GM15510 (cell line): ENCODE measurements at regions not wholly inside any gene's neighbourhood (a gene's known extent, or its start where the extent isn't known, plus 50 kb on each side); places are given as distances from the start of the nearest gene placed in this dataset.

Experiments used
- POLR2A ChIP-seq: IDR thresholded peaks from 3 replicates; pipeline ENCODE4 v1.6.1; 2011; ENCODE audit warnings: borderline replicate concordance; ENCODE audit not compliant: insufficient read length; ENCODE audit errors: extremely low read depth

DNA sequence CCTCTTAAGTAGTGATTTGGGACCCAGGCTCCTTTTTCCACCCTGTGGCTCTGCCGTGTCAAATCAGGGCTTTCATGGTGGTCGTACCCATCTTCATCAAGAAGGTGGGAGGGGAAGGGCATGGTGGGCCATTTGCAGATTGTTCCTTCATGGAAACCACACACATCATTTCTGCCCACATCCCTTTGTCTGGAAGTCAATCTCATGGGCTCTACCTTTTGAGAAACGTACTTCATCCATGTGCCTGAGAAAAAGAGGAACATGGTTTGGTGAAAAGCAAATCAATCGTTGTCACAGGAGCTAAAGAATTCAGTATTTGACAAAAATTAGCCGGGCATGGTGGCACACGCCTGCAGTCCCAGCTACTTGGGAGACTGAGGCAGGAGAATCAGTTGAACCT lies 233.4 kb downstream of the FOXO1 start:
- TF ChIP-seq POLR2A: no peak

DNA sequence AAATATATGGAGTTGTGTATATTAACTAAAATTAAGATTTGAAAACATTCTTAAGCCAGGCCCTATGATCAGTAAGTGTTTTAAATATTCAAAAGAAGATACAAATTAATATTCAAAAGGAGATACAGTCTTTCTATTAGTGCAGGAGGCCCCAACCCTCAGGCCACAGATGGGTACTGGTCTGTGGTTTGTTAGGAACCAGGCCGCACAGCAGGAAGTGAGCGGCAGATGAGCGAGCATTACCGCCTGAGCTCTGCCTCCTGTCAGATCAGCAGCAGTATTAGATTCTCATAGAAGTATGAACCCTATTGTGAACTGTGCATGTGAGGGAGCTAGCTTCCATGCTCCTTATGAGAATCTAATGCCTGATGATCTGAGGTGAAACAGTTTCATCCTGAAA lies 232.9 kb downstream of the FOXO1 start:
- TF ChIP-seq POLR2A: no peak

DNA sequence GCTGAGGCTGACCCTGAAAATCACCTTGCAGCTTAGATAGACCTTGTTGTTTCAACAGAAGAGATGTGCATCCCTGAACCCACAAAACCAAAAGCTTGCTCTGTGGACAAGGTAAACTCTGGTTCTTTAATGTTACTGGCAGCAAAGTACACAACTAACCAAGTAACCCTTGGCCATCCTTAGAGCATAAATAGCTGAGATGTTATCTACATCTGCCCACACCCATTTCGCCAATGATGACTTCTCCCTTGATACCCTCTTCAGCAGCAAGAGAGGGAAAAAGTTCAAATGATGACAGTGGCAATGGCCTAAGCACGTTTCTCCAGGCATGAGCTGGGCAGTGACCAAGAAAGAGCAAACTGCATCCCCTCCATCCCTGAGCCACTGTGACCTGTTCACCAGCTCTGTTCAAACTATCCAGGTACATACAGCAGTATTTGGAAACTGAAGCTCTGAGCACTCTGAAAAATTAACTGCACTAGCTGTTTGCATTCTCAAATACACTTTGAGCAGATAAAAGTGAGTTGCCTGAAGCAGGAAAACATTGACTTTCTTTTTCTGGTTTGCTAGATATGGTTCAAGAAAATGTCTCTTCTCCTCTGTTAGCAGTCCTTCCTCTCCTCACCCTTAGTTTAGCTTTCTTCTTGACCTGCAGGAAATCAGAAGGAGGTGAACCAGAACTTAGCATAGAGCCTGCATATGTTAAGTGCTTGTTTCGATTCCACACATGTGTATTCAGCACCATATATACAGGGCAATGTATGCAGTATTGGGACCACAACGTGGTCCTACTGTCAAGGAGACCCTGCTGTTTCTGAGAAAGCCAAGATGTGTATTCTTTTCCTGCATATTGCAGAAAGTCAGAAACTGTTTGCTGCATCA lies 231.7 kb downstream of the FOXO1 start:
- TF ChIP-seq POLR2A: no peak

DNA sequence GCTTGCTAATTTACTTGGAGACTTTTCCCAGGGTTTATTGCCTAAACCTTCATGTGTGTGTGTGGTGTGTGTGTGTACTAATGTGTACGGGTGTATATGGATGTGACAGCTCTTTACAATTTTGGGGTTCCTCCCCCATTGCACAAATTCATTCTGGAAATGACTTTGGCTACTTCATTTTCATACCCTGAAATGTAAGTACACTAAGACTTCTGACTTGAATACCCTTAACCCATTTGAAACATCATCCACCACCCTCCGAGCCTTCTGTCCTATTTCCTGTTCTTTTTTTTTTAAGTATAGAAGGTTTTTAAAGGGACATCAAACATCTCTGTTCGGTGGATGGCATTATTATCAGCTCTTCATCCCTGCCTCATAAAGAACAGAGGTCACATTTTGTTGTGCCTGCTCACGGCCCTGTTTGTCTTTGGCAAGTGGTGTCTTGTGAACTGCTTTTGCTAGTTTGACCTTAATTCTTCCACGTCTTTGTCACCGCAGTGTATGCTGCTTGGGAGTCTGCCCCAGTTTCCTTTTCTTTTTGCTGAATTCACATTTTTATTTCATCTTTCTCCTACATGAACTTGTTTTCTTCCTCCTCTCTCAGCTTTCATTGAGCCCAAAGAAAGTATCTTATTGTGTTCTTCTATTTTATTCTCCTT lies 228.3 kb downstream of the FOXO1 start:
- TF ChIP-seq POLR2A: no peak

DNA sequence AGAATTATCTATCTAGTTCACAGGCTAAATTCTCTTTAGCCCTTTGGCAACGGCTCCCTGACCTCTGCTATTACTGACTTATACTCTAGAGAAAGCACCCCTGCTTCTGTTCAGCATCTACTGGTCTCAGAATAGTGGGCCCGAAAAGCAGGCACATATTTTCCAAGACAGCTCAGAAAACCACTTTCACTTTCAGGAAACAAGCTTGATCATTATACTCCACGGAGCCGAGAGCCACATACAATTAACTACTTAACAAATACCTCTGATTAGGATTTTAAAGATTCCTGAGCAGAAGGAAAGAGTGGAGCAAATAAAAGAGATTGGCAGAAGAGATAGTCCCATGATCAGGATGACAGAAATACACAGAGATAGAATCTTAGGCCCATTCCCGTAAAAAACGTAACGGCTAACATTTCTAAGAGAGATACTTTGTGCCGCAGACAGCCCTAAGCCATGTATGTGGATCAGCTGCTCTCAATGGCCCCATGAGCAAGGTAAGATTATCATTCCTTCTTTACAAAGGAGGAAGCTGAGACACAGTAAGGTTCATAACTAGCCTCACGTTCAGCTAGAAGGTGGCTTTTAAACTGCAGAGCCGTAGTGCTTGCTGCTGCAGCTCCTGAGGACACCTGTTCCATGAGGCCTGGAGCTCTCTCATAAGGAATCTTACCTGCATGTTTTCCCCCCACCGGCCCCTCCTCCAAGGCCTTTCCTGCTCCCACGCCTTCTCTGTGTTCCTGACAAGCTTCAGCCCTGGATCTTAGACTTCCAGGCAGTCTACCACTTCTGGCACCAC lies 227.2 kb downstream of the FOXO1 start:
- no peak for TF ChIP-seq POLR2A

DNA sequence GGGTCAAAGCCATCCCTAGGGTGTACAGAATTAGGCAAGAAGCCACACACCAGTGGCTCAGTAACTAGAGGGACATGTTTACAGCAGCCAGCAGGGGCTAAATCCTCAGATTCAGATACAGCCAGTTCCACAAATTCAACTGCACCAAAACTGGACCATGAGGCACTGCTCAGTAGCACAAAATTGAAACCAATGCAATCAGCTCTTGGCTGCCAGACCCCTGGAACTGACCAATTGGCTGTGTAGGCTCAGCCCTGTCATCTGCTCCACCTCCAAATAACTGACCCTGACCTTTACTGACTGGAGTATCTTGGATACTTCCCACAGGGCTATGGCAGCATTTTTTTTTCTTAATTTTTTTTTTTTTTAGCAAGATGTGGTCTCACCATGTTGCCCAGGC lies 226.5 kb downstream of the FOXO1 start:
- no peak for TF ChIP-seq POLR2A

DNA sequence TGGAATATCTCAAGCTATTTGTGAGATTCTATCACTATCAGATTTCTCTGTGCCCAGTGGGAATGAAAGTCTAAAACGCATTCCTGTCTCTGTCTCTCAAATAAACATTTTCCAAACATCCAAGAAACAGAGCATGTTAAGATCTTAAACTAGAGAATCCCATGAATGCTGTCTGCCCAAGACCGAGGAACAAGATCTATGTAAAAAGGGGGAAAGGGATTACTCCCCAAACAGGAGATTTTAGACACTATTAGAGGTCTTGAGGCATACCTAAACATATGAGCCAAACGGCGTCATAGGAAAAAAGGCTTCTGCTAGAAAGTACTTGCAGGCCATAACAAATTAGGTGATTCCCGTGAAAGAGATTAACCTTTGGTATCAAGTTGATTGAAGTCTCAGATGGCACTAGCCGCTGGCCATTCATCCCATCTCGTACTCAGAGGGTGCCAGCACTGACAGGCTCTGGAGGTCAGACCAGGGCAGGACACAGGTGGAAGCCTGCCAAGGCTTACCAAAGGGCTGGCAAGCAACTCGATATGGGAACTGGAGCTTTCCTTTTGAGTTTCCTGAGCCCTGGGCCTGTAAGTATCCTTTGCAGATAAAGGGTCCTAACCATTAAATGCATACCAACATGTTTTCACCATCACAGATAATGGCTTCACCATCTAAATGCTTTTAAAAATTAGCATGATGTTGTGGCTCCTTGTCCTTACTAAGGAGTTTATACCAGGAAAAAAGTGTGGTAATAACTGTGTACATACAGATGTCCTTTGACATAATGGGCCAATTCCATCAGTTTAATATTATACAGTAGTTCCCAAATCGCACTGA lies 225.2 kb downstream of the FOXO1 start:
- no peak for TF ChIP-seq POLR2A

DNA sequence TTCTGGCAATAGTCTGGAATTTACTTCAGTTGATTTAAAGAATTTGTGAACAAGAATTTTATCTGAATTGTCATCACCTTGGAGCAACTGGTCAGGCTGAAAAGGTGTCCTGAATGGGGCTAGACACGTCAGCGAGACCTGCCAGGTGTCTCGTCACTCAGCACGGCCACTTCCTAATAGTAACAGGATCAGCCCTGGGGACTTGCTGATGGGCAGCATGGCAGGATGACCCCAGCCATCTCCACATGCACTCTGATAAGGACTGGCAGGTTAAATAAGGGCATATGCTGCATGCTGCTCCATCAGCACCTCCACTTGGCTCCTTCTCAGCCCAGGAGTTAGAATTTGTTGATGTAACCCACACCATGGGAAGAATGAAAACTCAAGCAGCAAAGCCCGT lies 224.2 kb downstream of the FOXO1 start:
- no peak for TF ChIP-seq POLR2A

DNA sequence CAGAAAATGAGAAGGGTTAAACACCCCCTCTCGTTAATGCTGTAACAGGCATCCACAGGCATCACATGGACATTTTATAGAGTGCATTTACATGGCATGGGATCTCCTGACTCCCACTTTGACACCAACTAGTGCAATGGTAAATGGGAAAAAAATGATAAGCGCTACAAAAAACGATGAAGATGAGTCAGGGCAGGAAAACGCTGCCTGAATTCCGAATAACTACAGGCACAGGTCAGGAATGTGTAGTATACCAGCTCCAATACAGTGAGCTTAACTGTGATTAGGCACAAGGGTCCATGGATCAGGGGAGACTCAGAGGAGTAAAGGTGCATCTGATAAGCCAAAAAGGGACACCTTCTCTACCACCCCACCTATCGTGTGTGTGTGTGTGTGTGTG lies 223.6 kb downstream of the FOXO1 start:
- TF ChIP-seq POLR2A: no peak

DNA sequence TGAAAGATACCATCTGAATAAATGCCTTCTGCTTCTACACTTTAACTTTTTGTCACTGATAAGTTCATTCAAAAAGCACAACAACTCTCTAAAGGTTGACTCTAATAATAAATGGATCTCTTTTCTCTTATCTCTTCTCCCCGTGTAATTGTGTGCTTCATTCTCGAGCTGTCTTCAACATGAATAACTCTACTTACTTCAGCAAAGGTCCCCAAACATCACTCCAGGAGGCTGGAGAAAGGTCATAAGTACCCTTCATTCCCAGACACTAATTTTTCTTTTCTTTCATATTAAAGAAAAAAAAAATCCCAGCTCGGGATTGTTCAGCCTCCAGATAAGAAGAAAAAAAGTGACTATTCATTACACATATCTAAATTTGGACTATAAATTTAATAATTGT lies 222.2 kb downstream of the FOXO1 start:
- no peak for TF ChIP-seq POLR2A

DNA sequence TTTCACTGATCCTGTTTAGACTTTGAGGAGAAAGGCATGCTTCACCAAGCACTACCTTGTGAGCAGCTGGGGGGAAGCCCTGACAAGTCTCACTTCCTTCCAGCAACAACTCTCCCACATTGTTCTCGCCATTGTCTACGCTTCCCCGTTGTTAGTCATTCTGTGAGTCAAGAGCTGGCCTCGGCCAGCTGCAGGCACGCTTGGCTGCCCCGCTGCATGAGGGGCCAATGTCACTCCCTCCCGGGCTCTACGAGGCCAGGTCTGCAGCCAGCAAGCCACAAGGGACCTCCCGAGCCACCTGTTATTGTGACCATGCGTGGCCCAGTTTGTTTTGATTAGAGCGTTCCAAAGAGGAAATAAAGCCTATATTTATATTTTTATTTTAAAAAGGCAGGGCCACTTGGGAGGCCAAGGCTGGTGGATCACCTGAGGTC lies 220.9 kb downstream of the FOXO1 start:
- TF ChIP-seq POLR2A: no peak

DNA sequence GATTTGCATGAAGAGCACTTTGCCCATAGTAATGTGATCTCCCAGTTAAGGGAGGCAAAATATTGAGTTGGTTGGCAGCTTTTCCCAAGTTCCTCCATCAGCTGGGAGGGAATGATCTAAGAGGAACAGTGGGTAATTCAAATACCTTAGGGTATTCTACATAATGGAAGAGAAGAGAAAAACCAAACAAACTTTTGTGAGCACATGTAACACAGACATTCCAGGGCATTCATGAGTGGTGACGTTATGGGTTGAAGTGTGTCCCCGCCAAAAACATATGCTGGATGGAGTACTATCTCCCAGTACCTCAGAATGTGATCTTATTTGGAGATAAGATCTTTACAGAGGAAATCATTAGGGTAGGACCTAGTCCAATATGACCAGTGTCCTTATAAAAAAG lies 220.1 kb downstream of the FOXO1 start:
- no peak for TF ChIP-seq POLR2A

DNA sequence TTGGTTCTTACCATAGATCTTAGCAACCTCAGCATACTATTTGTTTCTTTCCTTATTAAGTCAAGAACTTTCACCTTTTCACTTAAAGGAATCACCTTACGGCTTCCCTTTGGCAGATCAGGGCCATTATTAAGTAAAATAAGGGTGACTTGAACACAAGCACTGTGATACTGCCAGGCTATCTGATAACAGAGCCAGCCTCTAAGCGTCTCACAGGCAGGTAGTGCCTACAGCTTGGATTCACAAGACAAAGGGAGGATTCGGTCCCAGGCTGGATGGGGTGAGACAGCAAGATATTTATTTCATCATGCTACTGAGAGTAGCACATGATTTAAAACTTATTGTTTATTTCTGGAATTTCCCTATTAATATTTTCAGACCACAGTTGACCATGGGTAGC lies 218.6 kb downstream of the FOXO1 start:
- no peak for TF ChIP-seq POLR2A

DNA sequence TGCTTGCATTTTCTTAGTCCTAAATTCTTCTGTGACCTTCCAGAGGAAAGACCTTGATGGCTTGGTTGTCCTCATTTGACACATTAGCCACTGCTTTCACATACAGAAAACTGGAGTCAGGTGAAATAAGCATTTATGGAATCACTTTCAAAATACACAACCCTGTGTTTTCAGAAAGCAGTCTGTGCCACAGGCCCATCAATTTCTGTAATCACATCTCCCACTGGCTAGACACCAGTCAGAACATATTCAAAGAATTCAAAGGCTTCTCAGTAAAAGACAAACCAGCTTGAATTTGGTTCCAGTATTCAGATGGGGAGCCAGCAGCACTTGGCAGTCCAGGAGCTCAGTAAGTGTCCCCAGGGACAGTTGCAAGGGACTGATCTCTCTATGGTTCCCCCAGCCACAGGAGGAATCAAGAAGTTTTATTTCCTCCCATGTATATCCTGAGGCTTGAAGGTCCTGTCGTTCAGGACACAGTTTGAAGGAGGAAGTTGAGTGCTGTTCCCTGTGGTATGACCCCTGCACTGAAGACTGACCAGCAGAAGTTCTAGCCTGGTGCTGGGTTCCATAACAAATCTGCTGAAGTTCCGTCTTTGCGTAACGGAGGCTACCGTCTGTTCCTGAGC lies 214.3 kb downstream of the FOXO1 start:
- TF ChIP-seq POLR2A: no peak
